AG04449 (cell line): ENCODE measurements at regions not wholly inside any gene's neighbourhood (a gene's known extent, or its start where the extent isn't known, plus 50 kb on each side); places are given as distances from the start of the nearest gene placed in this dataset.
"Not testable (repeated sequence)": the region's sequence is repeated elsewhere in the genome, so short reads cannot be mapped to it uniquely, and the experiment has no call there.

Experiments used
- CTCF ChIA-PET: fragments of 350-600 bp; formaldehyde crosslinking; extraction: SDS; loops from one replicate; lab custom pipeline; 2021; ENCODE audit warnings: antibody characterized with exemption; lab: Yijun Ruan, JAX
- POLR2A ChIA-PET: fragments of 400-600, 350-600 bp; formaldehyde crosslinking; extraction: SDS; loops from one replicate; lab custom pipeline; 2020; ENCODE audit warnings: antibody characterized with exemption, inconsistent platforms; lab: Yijun Ruan, JAX
- DNase-seq: peaks from one replicate; pipeline ENCODE4 v3.0.0-alpha.2; 2010; ENCODE audit warnings: low read depth, low spot score
- H3K4me3 ChIP-seq: 2 replicates; pipeline ENCODE4 v1.5.1; 2011; ENCODE audit warnings: low read depth, mild to moderate bottlenecking, control low read depth, low read length
- TF ChIP-seq, protein P1 (sequence below): IDR thresholded peaks from one replicate; pipeline ENCODE4 v1.5.1; 2011; ENCODE audit warnings: mild to moderate bottlenecking, moderate library complexity, low read length, control low read depth, inconsistent platforms; ENCODE audit not compliant: insufficient read depth; ENCODE audit errors: missing control alignments

DNA sequence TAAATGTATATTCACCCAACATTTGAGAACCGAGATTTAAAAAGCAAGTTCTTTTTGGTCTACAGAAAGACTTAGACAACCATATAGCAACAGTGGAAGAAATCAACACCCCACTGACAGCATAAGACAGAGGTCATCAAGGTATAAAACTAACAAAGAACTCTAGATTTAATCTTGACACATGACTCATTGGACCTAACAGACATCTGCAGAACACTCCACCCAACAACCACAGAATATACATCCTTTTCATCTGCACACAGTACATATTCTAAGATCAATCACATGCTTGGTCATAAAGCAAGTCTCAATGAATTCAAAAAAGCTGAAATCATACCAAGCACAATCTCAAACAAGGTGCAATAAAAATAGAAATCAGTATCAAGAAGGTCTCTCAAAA, 65.8 kb downstream of the SPIN4 start:
- POLR2A ChIA-PET: no interaction called here
- TF ChIP-seq, protein P1, sequence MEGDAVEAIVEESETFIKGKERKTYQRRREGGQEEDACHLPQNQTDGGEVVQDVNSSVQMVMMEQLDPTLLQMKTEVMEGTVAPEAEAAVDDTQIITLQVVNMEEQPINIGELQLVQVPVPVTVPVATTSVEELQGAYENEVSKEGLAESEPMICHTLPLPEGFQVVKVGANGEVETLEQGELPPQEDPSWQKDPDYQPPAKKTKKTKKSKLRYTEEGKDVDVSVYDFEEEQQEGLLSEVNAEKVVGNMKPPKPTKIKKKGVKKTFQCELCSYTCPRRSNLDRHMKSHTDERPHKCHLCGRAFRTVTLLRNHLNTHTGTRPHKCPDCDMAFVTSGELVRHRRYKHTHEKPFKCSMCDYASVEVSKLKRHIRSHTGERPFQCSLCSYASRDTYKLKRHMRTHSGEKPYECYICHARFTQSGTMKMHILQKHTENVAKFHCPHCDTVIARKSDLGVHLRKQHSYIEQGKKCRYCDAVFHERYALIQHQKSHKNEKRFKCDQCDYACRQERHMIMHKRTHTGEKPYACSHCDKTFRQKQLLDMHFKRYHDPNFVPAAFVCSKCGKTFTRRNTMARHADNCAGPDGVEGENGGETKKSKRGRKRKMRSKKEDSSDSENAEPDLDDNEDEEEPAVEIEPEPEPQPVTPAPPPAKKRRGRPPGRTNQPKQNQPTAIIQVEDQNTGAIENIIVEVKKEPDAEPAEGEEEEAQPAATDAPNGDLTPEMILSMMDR: no peak
- H3K4me3 ChIP-seq: no peak overlapping the region
- DNase-seq: no peak
- CTCF ChIA-PET: no interaction called here

DNA sequence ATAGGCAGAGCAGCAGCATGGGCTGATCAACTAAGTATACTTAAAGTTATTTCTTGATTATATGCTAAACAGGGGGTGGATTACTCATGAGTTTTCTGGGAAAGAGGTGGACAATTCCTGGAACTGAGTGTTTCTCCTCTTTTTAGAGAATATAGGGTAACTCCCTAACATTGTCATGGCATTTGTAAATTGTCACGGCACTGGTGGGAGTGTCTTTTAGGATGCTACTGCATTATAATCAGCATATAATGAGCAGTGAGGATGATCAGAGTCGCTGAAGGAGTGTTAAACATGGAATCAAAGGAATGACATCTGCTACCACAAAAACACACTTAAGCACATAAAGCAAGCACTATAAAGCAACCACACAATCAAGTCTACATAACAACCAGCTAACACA, 66.5 kb downstream of the SPIN4 start:
- POLR2A ChIA-PET: no interaction called here
- CTCF ChIA-PET: no interaction called here
- TF ChIP-seq, protein P1: no peak
- DNase-seq: no peak
- H3K4me3 ChIP-seq: no peak overlapping the region

DNA sequence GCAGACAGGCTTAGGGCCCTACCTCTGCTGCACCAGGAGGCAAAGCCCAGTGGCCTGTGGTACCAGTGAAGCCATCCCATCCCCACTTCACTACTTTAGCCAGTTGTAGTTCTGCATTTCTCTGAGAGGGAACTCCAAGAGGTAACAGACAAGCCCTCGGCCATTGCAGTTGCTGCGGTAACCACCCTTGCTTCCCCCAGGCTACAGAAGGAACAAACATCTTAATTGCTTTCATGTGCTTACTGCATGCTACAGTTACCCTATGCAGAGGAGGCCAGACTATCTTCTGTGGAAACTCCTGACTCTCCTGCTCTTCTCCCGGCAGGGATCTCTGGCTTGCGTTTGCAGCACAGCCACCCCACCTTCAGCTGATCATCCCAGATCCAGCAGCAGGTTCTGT, 67.8 kb downstream of the SPIN4 start:
- no peak overlapping the region for H3K4me3 ChIP-seq
- TF ChIP-seq, protein P1: no peak
- CTCF ChIA-PET: no interaction called here
- DNase-seq: no peak
- POLR2A ChIA-PET: no interaction called here

GRCh38 chrX:63282828-63283227, 68.3 kb downstream of the SPIN4 start:
- no peak overlapping the region for H3K4me3 ChIP-seq
- no peak for DNase-seq
- ChIA-PET POLR2A (no interaction called here), CTCF (no interaction called here)
- TF ChIP-seq, protein P1: no peak

- no peak for DNase-seq
- ChIA-PET CTCF (no interaction called here), POLR2A (no interaction called here)
- H3K4me3 ChIP-seq: no peak overlapping the region
- TF ChIP-seq, protein P1: no peak
Observed at GRCh38 chrX:63282077-63282476, 69.1 kb downstream of the SPIN4 start.

- ChIA-PET POLR2A (no interaction called here), CTCF (no interaction called here)
- no peak overlapping the region for H3K4me3 ChIP-seq
- DNase-seq: no peak
- TF ChIP-seq, protein P1: no peak
Observed at GRCh38 chrX:63281465-63281864, 69.7 kb downstream of the SPIN4 start.

- DNase-seq, POLR2A ChIA-PET, CTCF ChIA-PET, H3K4me3 ChIP-seq: not testable (repeated sequence)
Observed at GRCh38 chrX:63277394-63277793, 73.7 kb downstream of the SPIN4 start.
